HCT116 (cell line): ENCODE measurements at regions not wholly inside any gene's neighbourhood (a gene's known extent, or its start where the extent isn't known, plus 50 kb on each side); places are given as distances from the start of the nearest gene placed in this dataset.

Experiments used
- ATAC-seq: fragments of 200-7000 bp; cut with Tn5 transposase; 2 replicates; pipeline ENCODE4 v1.9.1; 2020; ENCODE audit warnings: mild to moderate bottlenecking, moderate library complexity
- BruUV-seq: library from RNA; stranded (reverse); fragments of 400-500 nt; replicated peaks from 2 replicates; lab custom pipeline; 2021; lab: Mats Ljungman, UMichigan
- CTCF ChIA-PET: fragments of 300-600 bp; sonication (Branson Sonifier 250); formaldehyde crosslinking; loops from one replicate; lab custom pipeline; 2021; ENCODE audit warnings: antibody characterized with exemption; lab: Charles Lee
- POLR2A ChIA-PET: fragments of 300-600, 350-600 bp; sonication (Branson Sonifier 250); formaldehyde crosslinking; loops from one replicate; lab custom pipeline; 2021; ENCODE audit warnings: antibody characterized with exemption; lab: Charles Lee
- RAD21 ChIA-PET, 2 experiments: fragments of 300-600 bp; sonication (Branson Sonifier 250); formaldehyde crosslinking; loops; one replicate each; lab custom pipeline; 2023; ENCODE audit warnings: low total read pairs in 2 of 2; ENCODE audit not compliant: uncharacterized antibody in 2 of 2, unreplicated experiment in 2 of 2, low non-redundant PET in 1 of 2; lab: Charles Lee
- DNase-seq: peaks from one replicate; pipeline ENCODE4 v3.0.0-alpha.2; 2010; ENCODE audit warnings: low read depth, low spot score
- H2AFZ ChIP-seq: fragments of 200-600 bp; shearing (Covaris generic), sonication (generic); 2 replicates; pipeline ENCODE4 v1.6.1; 2017; ENCODE audit warnings: low read depth, mixed run types, mixed read lengths, antibody characterized with exemption, low read length; ENCODE audit not compliant: poor library complexity, severe bottlenecking
- H3K27ac ChIP-seq: 2 replicates; pipeline ENCODE4 v1.5.1; 2012; ENCODE audit warnings: low read depth, low read length
- H3K27me3 ChIP-seq: fragments of 200-600 bp; sonication (generic); 2 replicates; pipeline ENCODE4 v1.6.1; 2016; ENCODE audit warnings: mixed run types, low read length, mixed read lengths; ENCODE audit not compliant: insufficient read depth
- H3K36me3 ChIP-seq, 2 experiments: fragments of 200-500 bp in 1 of 2; fragments of 200-600 bp in 1 of 2; sonication (Bioruptor generic) in 1 of 2; sonication (generic) in 1 of 2; 2 replicates each; pipeline versions ENCODE4 v1.5.1 to v1.6.1; 2014 to 2016; ENCODE audit warnings: low read length in 2 of 2, inconsistent platforms in 1 of 2, mixed read lengths in 1 of 2, mixed run types in 1 of 2; ENCODE audit not compliant: insufficient read depth in 2 of 2, control insufficient read depth in 1 of 2
- H3K4me1 ChIP-seq, 2 experiments: fragments of 200-600 bp in 1 of 2; sonication (generic) in 1 of 2; 2 replicates each; pipeline versions ENCODE4 v1.5.1 to v1.6.1; 2012 to 2017; ENCODE audit warnings: low read length in 2 of 2, inconsistent platforms in 1 of 2, mild to moderate bottlenecking in 1 of 2, mixed read lengths in 1 of 2, mixed run types in 1 of 2, moderate library complexity in 1 of 2; ENCODE audit not compliant: insufficient read depth in 2 of 2, control insufficient read depth in 1 of 2
- H3K4me2 ChIP-seq: fragments of 200-600 bp; sonication (generic); 2 replicates; pipeline ENCODE4 v1.6.1; 2017; ENCODE audit warnings: mixed run types, low read length, mixed read lengths
- H3K4me3 ChIP-seq, 2 experiments: fragments of 200-600 bp in 1 of 2; sonication (generic) in 1 of 2; replicated peaks in 1 of 2; 2 replicates each; pipeline ENCODE4 v1.5.1; 2011 to 2016; ENCODE audit warnings: low read length in 2 of 2, control low read depth in 1 of 2, low read depth in 1 of 2, mild to moderate bottlenecking in 1 of 2, mixed read lengths in 1 of 2, mixed run types in 1 of 2
- H3K79me2 ChIP-seq: fragments of 200-600 bp; sonication (generic); 2 replicates; pipeline ENCODE4 v1.6.1; 2017; ENCODE audit warnings: mild to moderate bottlenecking, mixed run types, low read length, moderate library complexity, mixed read lengths; ENCODE audit not compliant: insufficient read depth
- H3K9ac ChIP-seq: fragments of 200-600 bp; sonication (generic); 2 replicates; pipeline ENCODE4 v1.6.1; 2016; ENCODE audit warnings: low read length, mixed read lengths
- H3K9me2 ChIP-seq: fragments of 200-600 bp; sonication (generic), shearing (Covaris generic); 2 replicates; pipeline ENCODE4 v1.6.1; 2017; ENCODE audit warnings: mixed run types, mild to moderate bottlenecking, moderate library complexity; ENCODE audit not compliant: insufficient read depth
- H3K9me3 ChIP-seq, 2 experiments: fragments of 200-500 bp in 1 of 2; fragments of 200-600 bp in 1 of 2; sonication (Bioruptor generic) in 1 of 2; sonication (generic) in 1 of 2; 2 replicates each; pipeline ENCODE4 v1.6.1; 2014 to 2017; ENCODE audit warnings: low read length in 2 of 2, mixed read lengths in 2 of 2, inconsistent platforms in 1 of 2, low read depth in 1 of 2, mild to moderate bottlenecking in 1 of 2, mixed run types in 1 of 2, moderate library complexity in 1 of 2; ENCODE audit not compliant: control insufficient read depth in 1 of 2, insufficient read depth in 1 of 2
- H4K20me1 ChIP-seq: fragments of 200-600 bp; sonication (generic), shearing (Covaris generic); 2 replicates; pipeline ENCODE4 v1.6.1; 2017; ENCODE audit warnings: mixed run types, mild to moderate bottlenecking, moderate library complexity; ENCODE audit not compliant: insufficient read depth
- ATF3 ChIP-seq: IDR thresholded peaks from 2 replicates; pipeline ENCODE4 v1.6.1; 2012
- CBX3 ChIP-seq: IDR thresholded peaks from 2 replicates; pipeline ENCODE4 v1.6.1; 2012; ENCODE audit warnings: low read depth
- CEBPB ChIP-seq: IDR thresholded peaks from 2 replicates; pipeline ENCODE4 v1.6.1; 2012; ENCODE audit warnings: low read depth
- CTCF ChIP-seq, 3 experiments: fragments of 200-600 bp in 1 of 3; sonication (generic) in 1 of 3; IDR thresholded peaks in 2 of 3; conservative IDR thresholded peaks in 1 of 3; 2 replicates each; pipeline ENCODE4 v1.5.1; 2012 to 2017; ENCODE audit warnings: low read depth in 2 of 3, low read length in 2 of 3, antibody characterized with exemption in 1 of 3, borderline replicate concordance in 1 of 3, control low read depth in 1 of 3, mild to moderate bottlenecking in 1 of 3, mixed read lengths in 1 of 3, mixed run types in 1 of 3, moderate library complexity in 1 of 3; ENCODE audit not compliant: insufficient read depth in 1 of 3
- ELF1 ChIP-seq: IDR thresholded peaks from 2 replicates; pipeline ENCODE4 v1.6.1; 2012; ENCODE audit warnings: low read depth, borderline replicate concordance
- EZH2 ChIP-seq: fragments of 200-600 bp; sonication (generic); IDR thresholded peaks from 2 replicates; pipeline ENCODE4 v1.6.1; 2017; ENCODE audit warnings: antibody characterized with exemption, mixed run types
- EZH2phosphoT487 ChIP-seq: fragments of 200-600 bp; IDR thresholded peaks from 2 replicates; pipeline ENCODE4 v1.6.1; 2018; ENCODE audit warnings: antibody characterized with exemption, borderline replicate concordance
- FOSL1 ChIP-seq: IDR thresholded peaks from 2 replicates; pipeline ENCODE4 v1.6.1; 2012; ENCODE audit warnings: low read depth
- JUND ChIP-seq: IDR thresholded peaks from 2 replicates; pipeline ENCODE4 v1.6.1; 2012
- POLR2A ChIP-seq: IDR thresholded peaks from 2 replicates; pipeline ENCODE4 v1.7.0; 2011; ENCODE audit warnings: borderline replicate concordance; ENCODE audit not compliant: insufficient read depth, insufficient read length; ENCODE audit errors: extremely low read depth
- POLR2AphosphoS5 ChIP-seq: IDR thresholded peaks from 2 replicates; pipeline ENCODE4 v1.6.1; 2011; ENCODE audit warnings: mild to moderate bottlenecking, low read depth, low read length, moderate library complexity
- RAD21 ChIP-seq: IDR thresholded peaks from 2 replicates; pipeline ENCODE4 v1.6.1; 2012; ENCODE audit warnings: low read depth, mild to moderate bottlenecking
- REST ChIP-seq: IDR thresholded peaks from 2 replicates; pipeline ENCODE4 v1.6.1; 2012; ENCODE audit warnings: low read depth
- SIN3A ChIP-seq: IDR thresholded peaks from 2 replicates; pipeline ENCODE4 v1.6.1; 2012; ENCODE audit warnings: low read depth
- SRF ChIP-seq: IDR thresholded peaks from 2 replicates; pipeline ENCODE4 v1.6.1; 2012; ENCODE audit warnings: low read depth
- TCF7L2 ChIP-seq: IDR thresholded peaks from 2 replicates; pipeline ENCODE4 v1.7.0; 2011; ENCODE audit warnings: borderline replicate concordance, inconsistent platforms; ENCODE audit not compliant: insufficient read depth, insufficient read length; ENCODE audit errors: extremely low read depth
- YY1 ChIP-seq: IDR thresholded peaks from 2 replicates; pipeline ENCODE4 v1.6.1; 2011; ENCODE audit warnings: low read length, low read depth, moderate library complexity, mild to moderate bottlenecking; ENCODE audit not compliant: insufficient replicate concordance; ENCODE audit errors: extremely low read depth
- ZBTB33 ChIP-seq: IDR thresholded peaks from 2 replicates; pipeline ENCODE4 v1.6.1; 2011; ENCODE audit warnings: mild to moderate bottlenecking, low read length, moderate library complexity; ENCODE audit not compliant: insufficient replicate concordance; ENCODE audit errors: extremely low read depth
- ZNF274 ChIP-seq: fragments of 200-500 bp; sonication (Bioruptor generic); IDR thresholded peaks from 2 replicates; pipeline ENCODE4 v1.6.1; 2014; ENCODE audit warnings: mild to moderate bottlenecking, low read depth, low read length, inconsistent platforms
- intact Hi-C: fragments of 100-400 bp; cut with micrococcal nuclease; formaldehyde crosslinking; loops from 2 replicates; pipeline ENCODE4 v1.10.0; 2022

GRCh38 chr3:124409650-124410275 is 320.5 kb upstream of the UMPS start:
- Histone ChIP-seq H3K4me2 (0 out of 2 replicates have a peak overlapping the region, but pooled peaks have one; percentile 15), H4K20me1 (no peaks in the 10 kb centered on the region), H3K27me3 (peaks cover 27% of the 10 kb centered on the region), H3K36me3 (no peaks in the 10 kb centered on the region), H3K9me3 (no peaks in the 10 kb centered on the region), H3K4me1 (peaks cover 0 to 7% of the 10 kb centered on the region in 2 experiments; a peak in 1 of 4 replicates), H3K9ac (no peak overlapping the region), H3K27ac (no peak overlapping the region), H3K4me3 (no peak overlapping the region), H3K9me2 (no peaks in the 10 kb centered on the region), H3K79me2 (no peaks in the 10 kb centered on the region), H2AFZ (no peak overlapping the region)
- DNase-seq (no peak), ATAC-seq (no peak)
- intact Hi-C loops, result no loop called here
- BruUV-seq, result no TSS peak
- POLR2A ChIA-PET, result no interaction called here
- CTCF ChIA-PET, result no interaction called here
- RAD21 ChIA-PET, result no interaction called here
- TF ChIP-seq CEBPB (no peak), ZNF274 (no peak), CBX3 (no peak), RAD21 (no peak), ZBTB33 (no peak), SRF (no peak), CTCF (IDR thresholded peaks at IDR 0.05 in 2 of 3, conservative IDR thresholded peaks at IDR 0.05 in 1 of 3; ENCODE audit: borderline replicate concordance in 1 of 3, insufficient read depth in 1 of 3, low read depth in 2 of 3, low read length in 2 of 3) (no peak), REST (no peak), POLR2A (no peak), ELF1 (no peak), EZH2phosphoT487 (no peak), SIN3A (no peak), POLR2AphosphoS5 (no peak), JUND (no peak), FOSL1 (no peak), YY1 (no peak), EZH2 (no peak), ATF3 (no peak), TCF7L2 (no peak)
